ENCODE measurements at regions not wholly inside any gene's neighbourhood (a gene's known extent, or its start where the extent isn't known, plus 50 kb on each side); places are given as distances from the start of the nearest gene placed in this dataset.
"Not testable (repeated sequence)": the region's sequence is repeated elsewhere in the genome, so short reads cannot be mapped to it uniquely, and the experiment has no call there.

GRCh38 chr4:179116581-179116980 is 1674.3 kb upstream of the AGA start:
- no peak for DNase-seq (ENCODE audit: low spot score)

- no peak for DNase-seq (ENCODE audit: low spot score)
These were observed 1680.8 kb upstream of the AGA start for GRCh38 chr4:179123084-179123483.

- no peak for DNase-seq (ENCODE audit: low spot score)
These were observed 1682.2 kb upstream of the AGA start for GRCh38 chr4:179124419-179124818.

GRCh38 chr4:179124957-179125356 is 1682.7 kb upstream of the AGA start:
- DNase-seq (ENCODE audit: low spot score), result no peak

- DNase-seq (ENCODE audit: low spot score), result no peak
These were observed 1683.6 kb upstream of the AGA start for GRCh38 chr4:179125870-179126269.

GRCh38 chr4:179128299-179128698 is 1686.1 kb upstream of the AGA start:
- DNase-seq (ENCODE audit: low spot score), result no peak

- DNase-seq (ENCODE audit: low spot score), result no peak
These were observed 1688.0 kb upstream of the AGA start for GRCh38 chr4:179130122-179130714.

- no peak for DNase-seq (ENCODE audit: low spot score)
These were observed 1703.7 kb upstream of the AGA start for GRCh38 chr4:179145746-179146525.

- no peak for DNase-seq (ENCODE audit: low spot score)
These were observed 1709.5 kb upstream of the AGA start for GRCh38 chr4:179151770-179152169.

- no peak for DNase-seq (ENCODE audit: low spot score)
These were observed 1720.9 kb upstream of the AGA start for GRCh38 chr4:179163147-179163546.

- DNase-seq (ENCODE audit: low spot score), result no peak
These were observed 1722.2 kb upstream of the AGA start for GRCh38 chr4:179164267-179164999.

GRCh38 chr4:179165000-179165738 is 1722.9 kb upstream of the AGA start:
- no peak for DNase-seq (ENCODE audit: low spot score)

GRCh38 chr4:179165862-179166261 is 1723.6 kb upstream of the AGA start:
- no peak for DNase-seq (ENCODE audit: low spot score)

- DNase-seq (ENCODE audit: low spot score), result not testable (repeated sequence)
These were observed 1728.1 kb upstream of the AGA start for GRCh38 chr4:179170308-179170707.

GRCh38 chr4:179182741-179183140 is 1740.5 kb upstream of the AGA start:
- DNase-seq (ENCODE audit: low spot score), result no peak

GRCh38 chr4:179195887-179196286 is 1753.7 kb upstream of the AGA start:
- DNase-seq (ENCODE audit: low spot score), result no peak

- no peak for DNase-seq (ENCODE audit: low spot score)
These were observed 1754.3 kb upstream of the AGA start for GRCh38 chr4:179196511-179196910.

- DNase-seq (ENCODE audit: low spot score), result no peak
These were observed 1758.4 kb upstream of the AGA start for GRCh38 chr4:179200681-179201080.

- DNase-seq (ENCODE audit: low spot score), result no peak
These were observed 1783.4 kb upstream of the AGA start for GRCh38 chr4:179225594-179225993.

- no peak for DNase-seq (ENCODE audit: low spot score)
These were observed 1806.6 kb upstream of the AGA start for GRCh38 chr4:179248821-179249220.

- DNase-seq (ENCODE audit: low spot score), result no peak
These were observed 1826.6 kb upstream of the AGA start for GRCh38 chr4:179268791-179269190.

GRCh38 chr4:179272282-179272681 is 1830.0 kb upstream of the AGA start:
- no peak for DNase-seq (ENCODE audit: low spot score)
